Neutrophil (primary cell): ENCODE measurements at regions not wholly inside any gene's neighbourhood (a gene's known extent, or its start where the extent isn't known, plus 50 kb on each side); places are given as distances from the start of the nearest gene placed in this dataset.

Experiments
- H3K27ac ChIP-seq: fragments of 200-600 bp; sonication (generic); 2 replicates; pipeline ENCODE4 v1.5.1; 2016; ENCODE audit warnings: mild to moderate bottlenecking, moderate library complexity
- H3K27me3 ChIP-seq: fragments of 200-600 bp; sonication (generic); 2 replicates; pipeline ENCODE4 v1.6.0; 2016; ENCODE audit warnings: mild to moderate bottlenecking
- H3K36me3 ChIP-seq: fragments of 200-600 bp; sonication (generic); 2 replicates; pipeline ENCODE4 v1.5.1; 2017
- H3K4me1 ChIP-seq, 2 experiments: fragments of 200-600 bp in 1 of 2; sonication (generic) in 1 of 2; 1 replicate in 1 of 2; 2 replicates in 1 of 2; pipeline versions ENCODE4 v1.5.1 to v1.6.1; 2013 to 2016; ENCODE audit warnings: low read depth in 1 of 2, low read length in 1 of 2, mild to moderate bottlenecking in 1 of 2, moderate library complexity in 1 of 2; ENCODE audit not compliant: control insufficient read depth in 1 of 2, insufficient read depth in 1 of 2
- H3K4me3 ChIP-seq, 2 experiments: fragments of 200-600 bp in 1 of 2; sonication (generic) in 1 of 2; 1 replicate in 1 of 2; 2 replicates in 1 of 2; pipeline ENCODE4 v1.5.1; 2013 to 2016; ENCODE audit warnings: low read depth in 1 of 2, low read length in 1 of 2, mild to moderate bottlenecking in 1 of 2, moderate library complexity in 1 of 2
- H3K9me3 ChIP-seq: fragments of 200-600 bp; sonication (generic); 2 replicates; pipeline ENCODE4 v1.5.1; 2016
- TF ChIP-seq, protein P1 (sequence below): fragments of 200-600 bp; sonication (generic); IDR thresholded peaks from 2 replicates; pipeline ENCODE4 v1.5.1; 2016; ENCODE audit warnings: antibody characterized with exemption

DNA sequence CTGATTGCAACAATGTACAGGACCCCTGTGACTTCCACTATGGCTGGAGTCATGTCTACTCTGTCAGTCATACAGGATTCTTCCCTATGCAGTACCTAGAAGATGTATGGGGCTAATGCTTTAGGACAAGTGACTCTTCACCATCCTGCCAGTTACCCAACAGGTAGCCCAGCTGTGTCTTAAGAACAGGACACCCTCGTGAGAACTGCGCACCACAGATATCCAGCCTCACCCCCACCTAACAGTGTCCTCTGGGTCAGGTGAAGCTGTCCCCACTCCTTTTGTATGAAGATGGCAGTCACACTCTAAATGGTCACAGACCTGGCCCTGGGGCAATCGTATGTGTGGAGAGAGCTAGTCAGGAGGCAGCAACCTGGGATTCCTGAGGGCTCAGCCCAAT lies 191.6 kb downstream of the C6orf118 start:
- Histone ChIP-seq H3K27me3 (no peaks in the 10 kb centered on the region), H3K36me3 (no peaks in the 10 kb centered on the region), H3K27ac (no peak overlapping the region), H3K4me3 (no peak overlapping the region), H3K4me1 (no peaks in the 10 kb centered on the region), H3K9me3 (peaks cover 4% of the 10 kb centered on the region)
- TF ChIP-seq, protein P1, sequence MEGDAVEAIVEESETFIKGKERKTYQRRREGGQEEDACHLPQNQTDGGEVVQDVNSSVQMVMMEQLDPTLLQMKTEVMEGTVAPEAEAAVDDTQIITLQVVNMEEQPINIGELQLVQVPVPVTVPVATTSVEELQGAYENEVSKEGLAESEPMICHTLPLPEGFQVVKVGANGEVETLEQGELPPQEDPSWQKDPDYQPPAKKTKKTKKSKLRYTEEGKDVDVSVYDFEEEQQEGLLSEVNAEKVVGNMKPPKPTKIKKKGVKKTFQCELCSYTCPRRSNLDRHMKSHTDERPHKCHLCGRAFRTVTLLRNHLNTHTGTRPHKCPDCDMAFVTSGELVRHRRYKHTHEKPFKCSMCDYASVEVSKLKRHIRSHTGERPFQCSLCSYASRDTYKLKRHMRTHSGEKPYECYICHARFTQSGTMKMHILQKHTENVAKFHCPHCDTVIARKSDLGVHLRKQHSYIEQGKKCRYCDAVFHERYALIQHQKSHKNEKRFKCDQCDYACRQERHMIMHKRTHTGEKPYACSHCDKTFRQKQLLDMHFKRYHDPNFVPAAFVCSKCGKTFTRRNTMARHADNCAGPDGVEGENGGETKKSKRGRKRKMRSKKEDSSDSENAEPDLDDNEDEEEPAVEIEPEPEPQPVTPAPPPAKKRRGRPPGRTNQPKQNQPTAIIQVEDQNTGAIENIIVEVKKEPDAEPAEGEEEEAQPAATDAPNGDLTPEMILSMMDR, result no peak

DNA sequence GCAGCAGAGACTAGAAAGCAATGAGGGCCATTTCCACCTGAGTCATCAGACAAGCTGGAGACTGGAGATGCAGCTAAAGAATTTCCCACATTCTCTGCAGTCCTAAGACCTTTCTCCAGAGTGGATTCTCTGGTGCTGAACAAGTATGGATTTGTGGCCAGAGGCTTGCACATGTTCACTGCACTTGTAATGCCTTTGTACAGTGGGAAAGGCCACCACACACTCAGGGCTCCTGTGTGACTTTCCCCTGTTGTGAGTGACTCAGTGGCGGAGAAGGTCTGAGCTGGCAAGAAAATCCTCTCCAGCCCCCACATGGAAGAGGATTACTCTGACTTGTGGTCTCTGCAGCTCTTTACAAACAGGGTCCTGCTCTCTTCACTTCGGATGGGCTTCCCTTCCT lies 192.3 kb downstream of the C6orf118 start:
- H3K9me3 ChIP-seq, result peaks cover 4% of the 10 kb centered on the region

DNA sequence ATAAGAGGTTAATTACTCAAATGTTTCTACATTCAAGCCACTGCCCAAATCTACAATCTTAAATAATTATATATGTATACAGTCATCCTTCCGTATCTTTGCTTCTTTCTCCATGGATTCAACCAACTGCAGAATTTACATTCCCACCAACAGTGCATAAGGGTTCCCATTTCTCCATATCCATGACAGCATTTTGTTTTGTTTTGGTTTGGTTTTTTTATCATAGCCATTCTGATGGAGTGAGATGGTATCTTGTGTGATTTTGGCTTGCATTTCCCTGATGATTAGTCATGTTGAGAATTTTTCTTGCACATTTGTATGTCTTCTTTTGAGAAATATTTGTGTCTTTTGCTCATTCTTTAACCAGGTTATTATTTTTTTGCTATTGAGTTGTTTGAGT lies 198.5 kb downstream of the C6orf118 start:
- H3K9me3 ChIP-seq, result peaks cover 4% of the 10 kb centered on the region
- no peaks in the 10 kb centered on the region for H3K27me3 ChIP-seq
- no peak overlapping the region for H3K27ac ChIP-seq
- H3K4me1 ChIP-seq, result no peaks in the 10 kb centered on the region
- H3K4me3 ChIP-seq, result no peak overlapping the region
- H3K36me3 ChIP-seq, result no peaks in the 10 kb centered on the region
- TF ChIP-seq, protein P1, result no peak

More for the DNA sequence above, 192.3 kb downstream of the C6orf118 start:
- Histone ChIP-seq H3K4me1 (no peaks in the 10 kb centered on the region), H3K36me3 (no peaks in the 10 kb centered on the region), H3K4me3 (no peak overlapping the region), H3K27me3 (no peaks in the 10 kb centered on the region), H3K27ac (no peak overlapping the region)
- TF ChIP-seq, protein P1, result no peak

DNA sequence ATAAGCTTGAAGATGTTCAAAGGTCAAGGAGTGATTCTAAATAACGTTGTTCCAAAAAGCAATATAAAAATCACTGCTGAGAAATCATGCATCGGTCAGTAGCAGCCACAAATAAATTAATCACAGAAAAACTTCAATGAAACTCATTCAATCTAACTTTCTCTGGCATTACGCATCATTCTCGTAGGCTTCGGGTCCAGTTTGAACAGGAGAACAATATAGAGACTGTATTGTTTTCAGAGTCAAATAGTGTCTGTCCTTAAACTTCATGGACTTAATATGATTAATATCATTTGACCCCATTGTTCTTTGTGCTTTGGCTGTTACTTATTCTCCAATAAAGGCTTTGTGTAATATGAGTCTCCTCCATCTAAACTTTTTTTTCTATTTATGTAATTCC lies 200.4 kb downstream of the C6orf118 start:
- H3K27me3 ChIP-seq, result no peaks in the 10 kb centered on the region
- no peak overlapping the region for H3K27ac ChIP-seq
- no peaks in the 10 kb centered on the region for H3K9me3 ChIP-seq
- no peak overlapping the region for H3K4me3 ChIP-seq
- no peaks in the 10 kb centered on the region for H3K4me1 ChIP-seq
- H3K36me3 ChIP-seq, result no peaks in the 10 kb centered on the region
- TF ChIP-seq, protein P1, result no peak

DNA sequence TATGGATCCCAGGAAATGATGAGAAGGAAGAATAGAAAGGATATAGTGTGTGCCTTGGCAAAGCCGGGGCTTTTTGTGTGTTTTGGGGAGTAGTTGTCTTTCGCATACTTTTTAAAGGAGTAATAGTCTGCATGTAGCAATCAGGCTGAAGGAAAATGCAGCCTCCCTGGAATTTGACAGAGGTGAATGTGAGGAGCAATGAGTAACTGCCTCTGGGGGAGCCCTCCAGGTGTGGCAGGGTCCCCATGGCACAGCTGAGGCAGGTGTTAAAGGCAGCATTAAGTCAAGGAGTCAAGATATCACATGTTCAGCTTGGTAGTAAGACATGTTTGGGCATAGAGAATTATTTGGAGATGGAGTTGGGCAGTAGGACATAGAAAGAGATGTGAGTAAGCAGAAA lies 203.1 kb downstream of the C6orf118 start:
- no peaks in the 10 kb centered on the region for H3K9me3 ChIP-seq
- TF ChIP-seq, protein P1, result no peak
- H3K4me1 ChIP-seq, result no peaks in the 10 kb centered on the region
- no peaks in the 10 kb centered on the region for H3K27me3 ChIP-seq
- H3K27ac ChIP-seq, result no peak overlapping the region
- H3K36me3 ChIP-seq, result no peaks in the 10 kb centered on the region
- no peak overlapping the region for H3K4me3 ChIP-seq

DNA sequence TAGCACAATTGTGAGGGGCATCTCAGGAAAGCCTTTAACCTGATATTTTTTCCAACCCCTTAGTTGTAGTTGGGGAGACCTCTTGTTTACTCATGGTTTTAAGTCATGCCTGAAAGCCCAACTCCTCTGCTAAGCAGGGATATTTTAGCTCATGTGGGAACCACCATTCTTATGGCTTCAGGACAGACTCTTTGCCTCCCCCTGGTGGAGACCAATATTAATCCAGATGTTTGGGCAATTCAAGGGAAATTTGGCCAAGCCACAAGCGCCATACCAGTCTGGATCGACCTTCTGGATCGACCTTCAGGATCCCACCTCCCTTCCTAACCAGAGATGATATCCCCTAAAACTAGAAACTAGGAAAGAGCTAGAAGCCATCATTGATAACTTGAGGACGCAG lies 211.2 kb downstream of the C6orf118 start:
- Histone ChIP-seq H3K4me1 (no peaks in the 10 kb centered on the region), H3K27ac (no peak overlapping the region), H3K27me3 (no peaks in the 10 kb centered on the region), H3K4me3 (no peak overlapping the region), H3K9me3 (no peaks in the 10 kb centered on the region), H3K36me3 (no peaks in the 10 kb centered on the region)
- TF ChIP-seq, protein P1, result no peak
